ENCODE measurements at regions not wholly inside any gene's neighbourhood (a gene's known extent, or its start where the extent isn't known, plus 50 kb on each side); places are given as distances from the start of the nearest gene placed in this dataset.

DNA sequence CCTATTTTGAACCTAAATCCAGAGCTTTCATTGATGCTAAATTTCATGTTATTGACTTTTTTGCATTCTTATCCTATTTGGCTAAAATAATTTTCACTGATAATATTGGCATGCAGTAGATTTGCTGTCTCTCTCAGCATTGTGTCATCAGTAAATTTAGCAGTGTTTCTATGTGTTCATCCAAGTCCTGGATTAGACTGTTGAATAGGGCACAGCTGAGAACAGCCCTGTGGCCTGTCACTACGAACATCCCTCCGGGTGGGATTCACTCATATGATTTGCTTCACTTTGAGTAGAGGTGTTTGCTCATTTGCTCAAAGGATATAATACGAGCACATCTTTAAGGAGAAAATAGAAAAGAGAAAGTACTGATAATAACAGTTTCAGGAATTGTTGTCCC is 101.5 kb downstream of the HSPH1 start:
- Histone ChIP-seq H3K4me3 (ENCODE audit: low read depth, low read length) (no peak overlapping the region), H2AFZ (ENCODE audit: low read length, unreplicated experiment) (no peak overlapping the region), H3K27me3 (ENCODE audit: insufficient read depth, low read length) (no peaks in the 10 kb centered on the region), H3K27ac (ENCODE audit: low read depth, low read length) (no peak overlapping the region), H3K36me3 (ENCODE audit: insufficient read depth, low read length) (no peaks in the 10 kb centered on the region), H3K4me1 (ENCODE audit: control insufficient read depth, insufficient read depth, low read length, unreplicated experiment) (no peaks in the 10 kb centered on the region), H3K79me2 (ENCODE audit: control insufficient read depth, insufficient read depth, low read length, unreplicated experiment) (no peaks in the 10 kb centered on the region)

DNA sequence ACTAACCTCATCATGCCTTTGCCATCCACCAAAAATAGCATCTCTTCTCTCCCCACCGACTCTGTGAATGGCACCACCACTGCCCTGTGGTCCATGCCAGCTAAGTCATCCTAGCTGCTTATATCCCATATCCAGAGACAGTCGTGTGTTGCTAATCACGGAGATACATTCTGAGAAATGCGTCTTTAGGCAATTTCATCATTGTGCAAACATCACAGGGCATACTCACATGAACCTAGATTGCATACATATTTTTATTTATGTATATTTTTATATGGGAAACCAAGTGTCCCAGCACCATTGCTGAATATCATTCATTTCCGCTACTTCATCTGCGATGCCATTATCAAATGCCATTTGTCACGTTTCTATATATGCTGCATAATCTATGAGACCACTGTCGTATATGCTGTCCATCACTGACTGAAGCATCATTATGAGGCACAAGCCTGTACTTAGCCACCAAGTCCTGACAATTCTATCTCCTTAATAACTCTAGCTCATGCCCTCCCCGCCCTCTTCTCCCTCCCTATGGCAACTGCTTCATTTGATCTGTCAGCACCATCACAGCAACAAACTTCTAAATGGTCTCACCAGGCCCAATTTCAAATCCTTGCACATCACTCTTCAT is 104.2 kb downstream of the HSPH1 start:
- H3K27ac ChIP-seq (ENCODE audit: low read depth, low read length) = no peak overlapping the region
- H3K27me3 ChIP-seq (ENCODE audit: insufficient read depth, low read length) = no peaks in the 10 kb centered on the region
- H2AFZ ChIP-seq (ENCODE audit: low read length, unreplicated experiment) = no peak overlapping the region
- H3K79me2 ChIP-seq (ENCODE audit: control insufficient read depth, insufficient read depth, low read length, unreplicated experiment) = no peaks in the 10 kb centered on the region
- H3K4me3 ChIP-seq (ENCODE audit: low read depth, low read length) = no peak overlapping the region
- no peaks in the 10 kb centered on the region for H3K36me3 ChIP-seq (ENCODE audit: insufficient read depth, low read length)
- no peaks in the 10 kb centered on the region for H3K4me1 ChIP-seq (ENCODE audit: control insufficient read depth, insufficient read depth, low read length, unreplicated experiment)

DNA sequence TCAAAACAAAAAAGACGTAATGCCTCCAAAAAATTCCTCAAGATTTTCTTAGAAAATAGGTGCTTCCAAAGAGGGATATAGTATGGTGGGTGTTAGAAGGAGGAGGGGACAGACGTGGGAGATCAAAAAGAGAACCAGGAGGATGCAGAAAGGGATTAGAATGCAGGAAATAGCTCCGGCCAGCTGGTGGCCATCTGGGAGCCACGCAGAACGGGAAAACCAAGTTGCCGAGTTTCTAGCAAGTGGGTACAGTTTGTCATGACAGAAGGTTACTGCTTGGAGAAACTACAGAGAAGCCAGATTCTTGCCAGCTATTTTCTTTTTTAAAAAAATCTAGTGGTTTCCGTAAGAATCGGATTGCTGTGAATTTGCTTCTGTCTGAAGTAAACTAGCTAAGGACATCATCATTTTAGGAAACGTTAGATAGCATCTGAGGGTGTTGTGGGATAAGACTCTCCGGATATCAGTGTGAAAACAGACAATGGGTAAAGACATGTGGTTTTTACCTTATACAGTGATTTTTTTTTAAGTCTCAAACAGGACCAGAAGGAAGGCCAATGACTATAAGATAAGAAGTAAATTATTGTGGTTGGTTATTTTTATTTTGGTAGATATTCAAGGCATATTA is 104.9 kb downstream of the HSPH1 start:
- no peaks in the 10 kb centered on the region for H3K79me2 ChIP-seq (ENCODE audit: control insufficient read depth, insufficient read depth, low read length, unreplicated experiment)
- H3K27me3 ChIP-seq (ENCODE audit: insufficient read depth, low read length) = no peaks in the 10 kb centered on the region
- H3K27ac ChIP-seq (ENCODE audit: low read depth, low read length) = no peak overlapping the region
- H3K36me3 ChIP-seq (ENCODE audit: insufficient read depth, low read length) = no peaks in the 10 kb centered on the region
- no peak overlapping the region for H3K4me3 ChIP-seq (ENCODE audit: low read depth, low read length)
- H3K4me1 ChIP-seq (ENCODE audit: control insufficient read depth, insufficient read depth, low read length, unreplicated experiment) = no peaks in the 10 kb centered on the region
- H2AFZ ChIP-seq (ENCODE audit: low read length, unreplicated experiment) = no peak overlapping the region

- Histone ChIP-seq H3K79me2 (ENCODE audit: control insufficient read depth, insufficient read depth, low read length, unreplicated experiment) (no peaks in the 10 kb centered on the region), H3K4me1 (ENCODE audit: control insufficient read depth, insufficient read depth, low read length, unreplicated experiment) (no peaks in the 10 kb centered on the region), H3K27ac (ENCODE audit: low read depth, low read length) (no peak overlapping the region), H3K36me3 (ENCODE audit: insufficient read depth, low read length) (no peaks in the 10 kb centered on the region), H2AFZ (ENCODE audit: low read length, unreplicated experiment) (no peak overlapping the region), H3K27me3 (ENCODE audit: insufficient read depth, low read length) (no peaks in the 10 kb centered on the region), H3K4me3 (ENCODE audit: low read depth, low read length) (no peak overlapping the region)
Observed at GRCh38 chr13:31055589-31055988, 106.1 kb downstream of the HSPH1 start.

DNA sequence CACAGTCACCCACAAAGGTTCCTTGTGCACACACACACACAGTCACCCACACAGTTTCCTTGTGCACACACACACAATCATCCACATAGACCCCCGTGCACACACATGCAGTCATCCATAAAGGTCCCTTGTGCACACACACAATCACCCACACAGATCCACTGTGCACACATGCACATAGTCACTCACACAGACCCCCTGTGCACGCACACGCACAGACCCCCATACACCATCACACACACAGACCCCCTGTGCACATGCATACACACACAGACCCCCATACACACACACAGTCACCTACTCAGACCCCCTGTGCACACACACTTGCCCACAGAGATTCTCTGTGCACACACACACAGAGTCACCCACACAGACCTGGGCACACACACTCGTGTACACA is 107.1 kb downstream of the HSPH1 start:
- Histone ChIP-seq H3K27me3 (ENCODE audit: insufficient read depth, low read length) (no peaks in the 10 kb centered on the region), H3K4me3 (ENCODE audit: low read depth, low read length) (no peak overlapping the region), H3K79me2 (ENCODE audit: control insufficient read depth, insufficient read depth, low read length, unreplicated experiment) (no peaks in the 10 kb centered on the region), H2AFZ (ENCODE audit: low read length, unreplicated experiment) (no peak overlapping the region), H3K27ac (ENCODE audit: low read depth, low read length) (no peak overlapping the region), H3K4me1 (ENCODE audit: control insufficient read depth, insufficient read depth, low read length, unreplicated experiment) (no peaks in the 10 kb centered on the region), H3K36me3 (ENCODE audit: insufficient read depth, low read length) (no peaks in the 10 kb centered on the region)

- H3K4me1 ChIP-seq (ENCODE audit: control insufficient read depth, insufficient read depth, low read length, unreplicated experiment) = no peaks in the 10 kb centered on the region
- H3K27ac ChIP-seq (ENCODE audit: low read depth, low read length) = no peak overlapping the region
- no peaks in the 10 kb centered on the region for H3K79me2 ChIP-seq (ENCODE audit: control insufficient read depth, insufficient read depth, low read length, unreplicated experiment)
- H3K27me3 ChIP-seq (ENCODE audit: insufficient read depth, low read length) = no peaks in the 10 kb centered on the region
- H3K36me3 ChIP-seq (ENCODE audit: insufficient read depth, low read length) = no peaks in the 10 kb centered on the region
- H3K4me3 ChIP-seq (ENCODE audit: low read depth, low read length) = no peak overlapping the region
- H2AFZ ChIP-seq (ENCODE audit: low read length, unreplicated experiment) = no peak overlapping the region
Observed at GRCh38 chr13:31053896-31054295, 107.8 kb downstream of the HSPH1 start.

DNA sequence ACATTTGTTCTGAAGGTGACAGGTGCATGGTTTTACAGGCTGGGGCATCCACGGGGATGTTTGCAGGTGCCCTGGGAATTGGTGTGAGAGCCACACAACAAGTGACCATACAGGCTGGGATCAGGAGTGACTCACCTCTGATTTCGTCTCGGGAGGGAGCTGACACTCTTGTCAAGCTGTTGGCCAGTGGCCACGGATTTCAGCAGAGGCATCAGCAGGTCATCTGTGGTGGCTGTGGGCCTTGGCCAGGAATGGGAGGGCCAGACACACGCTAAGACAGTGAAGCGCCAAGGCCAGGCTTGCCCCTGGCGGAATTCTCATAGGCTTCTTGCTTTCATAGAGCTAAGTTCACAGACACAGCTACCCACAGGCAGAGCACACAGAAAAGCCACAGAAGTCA is 108.6 kb downstream of the HSPH1 start:
- H3K27me3 ChIP-seq (ENCODE audit: insufficient read depth, low read length) = no peaks in the 10 kb centered on the region
- H3K27ac ChIP-seq (ENCODE audit: low read depth, low read length) = no peak overlapping the region
- no peaks in the 10 kb centered on the region for H3K36me3 ChIP-seq (ENCODE audit: insufficient read depth, low read length)
- no peaks in the 10 kb centered on the region for H3K4me1 ChIP-seq (ENCODE audit: control insufficient read depth, insufficient read depth, low read length, unreplicated experiment)
- H3K4me3 ChIP-seq (ENCODE audit: low read depth, low read length) = no peak overlapping the region
- H3K79me2 ChIP-seq (ENCODE audit: control insufficient read depth, insufficient read depth, low read length, unreplicated experiment) = no peaks in the 10 kb centered on the region
- H2AFZ ChIP-seq (ENCODE audit: low read length, unreplicated experiment) = no peak overlapping the region

GRCh38 chr13:31052478-31052877 is 109.2 kb downstream of the HSPH1 start:
- Histone ChIP-seq H3K4me1 (ENCODE audit: control insufficient read depth, insufficient read depth, low read length, unreplicated experiment) (no peaks in the 10 kb centered on the region), H3K36me3 (ENCODE audit: insufficient read depth, low read length) (no peaks in the 10 kb centered on the region), H3K4me3 (ENCODE audit: low read depth, low read length) (no peak overlapping the region), H2AFZ (ENCODE audit: low read length, unreplicated experiment) (no peak overlapping the region), H3K79me2 (ENCODE audit: control insufficient read depth, insufficient read depth, low read length, unreplicated experiment) (no peaks in the 10 kb centered on the region), H3K27ac (ENCODE audit: low read depth, low read length) (no peak overlapping the region), H3K27me3 (ENCODE audit: insufficient read depth, low read length) (no peaks in the 10 kb centered on the region)

DNA sequence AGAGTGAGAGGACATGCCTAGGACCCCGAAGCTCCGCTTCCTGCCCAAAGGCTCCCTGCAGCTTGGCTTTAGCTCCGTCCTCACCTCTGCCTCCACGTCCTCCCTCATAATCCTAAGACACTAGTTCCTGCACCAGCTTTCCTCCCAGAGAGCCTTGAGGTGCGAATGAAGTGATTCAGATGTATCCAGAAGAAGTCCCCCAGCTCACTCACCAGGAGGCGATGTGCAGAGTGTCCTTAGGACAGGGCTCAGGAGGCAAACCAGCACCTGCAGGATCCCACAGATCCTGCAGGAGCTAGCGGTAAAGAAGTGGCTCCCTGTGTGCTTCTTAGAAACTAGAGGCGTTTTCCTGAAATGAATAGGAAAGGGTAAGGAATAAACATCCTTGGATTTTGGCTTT is 109.7 kb downstream of the HSPH1 start:
- H3K79me2 ChIP-seq (ENCODE audit: control insufficient read depth, insufficient read depth, low read length, unreplicated experiment) = no peaks in the 10 kb centered on the region
- no peak overlapping the region for H2AFZ ChIP-seq (ENCODE audit: low read length, unreplicated experiment)
- no peak overlapping the region for H3K27ac ChIP-seq (ENCODE audit: low read depth, low read length)
- no peaks in the 10 kb centered on the region for H3K4me1 ChIP-seq (ENCODE audit: control insufficient read depth, insufficient read depth, low read length, unreplicated experiment)
- H3K4me3 ChIP-seq (ENCODE audit: low read depth, low read length) = no peak overlapping the region
- H3K27me3 ChIP-seq (ENCODE audit: insufficient read depth, low read length) = no peaks in the 10 kb centered on the region
- H3K36me3 ChIP-seq (ENCODE audit: insufficient read depth, low read length) = no peaks in the 10 kb centered on the region

- Histone ChIP-seq H3K27me3 (ENCODE audit: insufficient read depth, low read length) (no peaks in the 10 kb centered on the region), H3K36me3 (ENCODE audit: insufficient read depth, low read length) (no peaks in the 10 kb centered on the region), H2AFZ (ENCODE audit: low read length, unreplicated experiment) (no peak overlapping the region), H3K27ac (ENCODE audit: low read depth, low read length) (no peak overlapping the region), H3K4me1 (ENCODE audit: control insufficient read depth, insufficient read depth, low read length, unreplicated experiment) (peaks cover 9% of the 10 kb centered on the region), H3K79me2 (ENCODE audit: control insufficient read depth, insufficient read depth, low read length, unreplicated experiment) (no peaks in the 10 kb centered on the region), H3K4me3 (ENCODE audit: low read depth, low read length) (no peak overlapping the region)
Observed at GRCh38 chr13:31050486-31051400, 111.0 kb downstream of the HSPH1 start.
